ENCODE measurements at regions not wholly inside any gene's neighbourhood (a gene's known extent, or its start where the extent isn't known, plus 50 kb on each side); places are given as distances from the start of the nearest gene placed in this dataset.

DNA sequence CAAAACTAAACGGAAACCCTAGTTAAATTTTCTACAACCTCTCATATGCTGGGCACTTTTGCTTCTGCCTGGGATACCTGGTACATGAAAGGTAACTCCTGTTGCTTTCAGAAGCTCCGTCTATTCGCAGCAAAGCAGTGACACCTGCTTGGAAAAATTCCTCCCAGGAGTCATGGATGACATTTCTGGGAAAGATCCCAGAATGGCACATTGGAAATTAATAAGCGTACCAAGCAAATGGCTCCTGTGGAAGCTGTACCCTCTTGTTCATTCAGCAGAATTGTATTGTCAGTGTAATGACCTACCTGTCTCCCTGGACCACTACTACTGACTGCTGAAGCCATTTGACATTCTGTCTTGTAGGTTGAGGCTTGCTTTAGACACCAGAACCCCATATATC is 349.7 kb upstream of the NOCT start:
- Histone ChIP-seq H3K9me3 (ENCODE audit: insufficient read depth, low read depth, low read length) (no peaks in the 10 kb centered on the region), H3K4me3 (ENCODE audit: low read length, poor library complexity, severe bottlenecking) (no peak overlapping the region), H3K36me3 (ENCODE audit: insufficient read depth, low read length) (no peaks in the 10 kb centered on the region), H3K4me2 (ENCODE audit: low read depth, low read length, poor library complexity, severe bottlenecking) (no peak overlapping the region), H3K79me2 (ENCODE audit: insufficient read depth, low read length) (no peaks in the 10 kb centered on the region), H3F3A (ENCODE audit: low read depth) (no peaks in the 10 kb centered on the region), H3K4me1 (ENCODE audit: insufficient read depth, low read length, poor library complexity, severe bottlenecking) (no peaks in the 10 kb centered on the region), H4K20me1 (ENCODE audit: insufficient read depth, low read length, poor library complexity, severe bottlenecking) (no peaks in the 10 kb centered on the region), H3K9ac (ENCODE audit: low read depth, low read length, poor library complexity, severe bottlenecking) (no peak overlapping the region), H2AFZ (ENCODE audit: low read length) (no peak overlapping the region), H3K27me3 (ENCODE audit: insufficient read depth, low read length, poor library complexity, severe bottlenecking) (no peaks in the 10 kb centered on the region), H3K9me2 (replicated peaks; ENCODE audit: low read depth, low read length) (no peaks in the 10 kb centered on the region)
- no peak for TF ChIP-seq EZH2phosphoT487 (IDR thresholded peaks at IDR 0.05; ENCODE audit: borderline replicate concordance)
- TF ChIP-seq, protein P1, sequence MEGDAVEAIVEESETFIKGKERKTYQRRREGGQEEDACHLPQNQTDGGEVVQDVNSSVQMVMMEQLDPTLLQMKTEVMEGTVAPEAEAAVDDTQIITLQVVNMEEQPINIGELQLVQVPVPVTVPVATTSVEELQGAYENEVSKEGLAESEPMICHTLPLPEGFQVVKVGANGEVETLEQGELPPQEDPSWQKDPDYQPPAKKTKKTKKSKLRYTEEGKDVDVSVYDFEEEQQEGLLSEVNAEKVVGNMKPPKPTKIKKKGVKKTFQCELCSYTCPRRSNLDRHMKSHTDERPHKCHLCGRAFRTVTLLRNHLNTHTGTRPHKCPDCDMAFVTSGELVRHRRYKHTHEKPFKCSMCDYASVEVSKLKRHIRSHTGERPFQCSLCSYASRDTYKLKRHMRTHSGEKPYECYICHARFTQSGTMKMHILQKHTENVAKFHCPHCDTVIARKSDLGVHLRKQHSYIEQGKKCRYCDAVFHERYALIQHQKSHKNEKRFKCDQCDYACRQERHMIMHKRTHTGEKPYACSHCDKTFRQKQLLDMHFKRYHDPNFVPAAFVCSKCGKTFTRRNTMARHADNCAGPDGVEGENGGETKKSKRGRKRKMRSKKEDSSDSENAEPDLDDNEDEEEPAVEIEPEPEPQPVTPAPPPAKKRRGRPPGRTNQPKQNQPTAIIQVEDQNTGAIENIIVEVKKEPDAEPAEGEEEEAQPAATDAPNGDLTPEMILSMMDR (conservative IDR thresholded peaks at IDR 0.05; ENCODE audit: low read length), result no peak

DNA sequence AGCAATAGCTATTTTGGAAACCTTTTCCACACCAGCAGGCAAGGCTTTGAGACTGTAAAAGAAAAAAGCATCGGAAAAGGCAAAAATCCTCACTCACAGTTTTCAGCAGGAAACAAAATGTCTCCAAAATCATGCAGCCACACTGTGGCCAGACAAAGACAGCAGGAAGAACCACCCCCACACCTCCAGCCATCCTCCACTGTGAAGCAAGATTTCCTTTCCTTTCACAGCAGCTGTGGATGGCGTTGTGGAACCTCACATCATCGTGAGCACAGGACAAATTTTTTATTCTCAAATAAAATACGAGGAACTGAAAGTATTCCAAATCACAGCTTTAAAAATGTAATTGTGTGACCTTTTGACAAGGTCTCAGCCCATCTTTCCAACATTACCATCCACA is 351.7 kb upstream of the NOCT start:
- Histone ChIP-seq H3K4me2 (ENCODE audit: low read depth, low read length, poor library complexity, severe bottlenecking) (no peak overlapping the region), H2AFZ (ENCODE audit: low read length) (0 out of 2 replicates have a peak overlapping the region, but pooled peaks have one; percentile 30), H3F3A (ENCODE audit: low read depth) (no peaks in the 10 kb centered on the region), H3K9ac (ENCODE audit: low read depth, low read length, poor library complexity, severe bottlenecking) (no peak overlapping the region), H3K27me3 (ENCODE audit: insufficient read depth, low read length, poor library complexity, severe bottlenecking) (no peaks in the 10 kb centered on the region), H3K36me3 (ENCODE audit: insufficient read depth, low read length) (no peaks in the 10 kb centered on the region), H3K4me3 (ENCODE audit: low read length, poor library complexity, severe bottlenecking) (no peak overlapping the region), H3K9me3 (ENCODE audit: insufficient read depth, low read depth, low read length) (no peaks in the 10 kb centered on the region), H3K4me1 (ENCODE audit: insufficient read depth, low read length, poor library complexity, severe bottlenecking) (no peaks in the 10 kb centered on the region), H3K9me2 (replicated peaks; ENCODE audit: low read depth, low read length) (no peaks in the 10 kb centered on the region), H4K20me1 (ENCODE audit: insufficient read depth, low read length, poor library complexity, severe bottlenecking) (no peaks in the 10 kb centered on the region), H3K79me2 (ENCODE audit: insufficient read depth, low read length) (no peaks in the 10 kb centered on the region)
- TF ChIP-seq EZH2phosphoT487 (IDR thresholded peaks at IDR 0.05; ENCODE audit: borderline replicate concordance), result no peak
- TF ChIP-seq, protein P1 (conservative IDR thresholded peaks at IDR 0.05; ENCODE audit: low read length), result no peak

DNA sequence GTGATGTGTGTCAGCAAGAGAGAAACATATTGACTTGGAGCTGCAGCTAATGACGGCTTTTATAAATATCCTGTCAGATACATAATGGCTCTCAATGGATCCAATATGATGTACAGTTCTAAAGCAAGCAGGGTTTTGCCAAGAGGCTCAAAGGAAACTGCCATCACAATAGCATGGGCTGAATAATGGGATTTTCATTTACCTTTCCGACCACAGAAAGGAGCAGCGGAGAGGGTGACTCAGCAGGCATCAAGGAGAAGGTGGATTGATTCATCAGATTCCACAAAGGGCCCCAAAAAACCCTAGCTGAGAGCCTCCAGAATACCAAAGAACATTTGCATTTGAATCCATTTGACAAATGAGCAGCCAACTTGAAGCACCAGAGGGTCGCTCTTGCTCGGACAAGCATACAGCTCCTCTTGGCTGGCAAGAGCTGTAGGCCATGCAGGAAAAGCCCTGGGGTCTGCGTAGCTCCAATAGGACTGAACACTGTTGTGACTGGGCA is 355.7 kb upstream of the NOCT start:
- no peaks in the 10 kb centered on the region for H4K20me1 ChIP-seq (ENCODE audit: insufficient read depth, low read length, poor library complexity, severe bottlenecking)
- no peaks in the 10 kb centered on the region for H3K36me3 ChIP-seq (ENCODE audit: insufficient read depth, low read length)
- H3K9me3 ChIP-seq (ENCODE audit: insufficient read depth, low read depth, low read length), result no peaks in the 10 kb centered on the region
- no peaks in the 10 kb centered on the region for H3K79me2 ChIP-seq (ENCODE audit: insufficient read depth, low read length)
- H3F3A ChIP-seq (ENCODE audit: low read depth), result no peaks in the 10 kb centered on the region
- H3K4me1 ChIP-seq (ENCODE audit: insufficient read depth, low read length, poor library complexity, severe bottlenecking), result no peaks in the 10 kb centered on the region
- H3K27me3 ChIP-seq (ENCODE audit: insufficient read depth, low read length, poor library complexity, severe bottlenecking), result no peaks in the 10 kb centered on the region
- H3K9ac ChIP-seq (ENCODE audit: low read depth, low read length, poor library complexity, severe bottlenecking), result no peak overlapping the region
- H3K4me3 ChIP-seq (ENCODE audit: low read length, poor library complexity, severe bottlenecking), result no peak overlapping the region
- TF ChIP-seq, protein P1 (conservative IDR thresholded peaks at IDR 0.05; ENCODE audit: low read length), result no peak
- no peak for TF ChIP-seq EZH2phosphoT487 (IDR thresholded peaks at IDR 0.05; ENCODE audit: borderline replicate concordance)
- no peak overlapping the region for H3K4me2 ChIP-seq (ENCODE audit: low read depth, low read length, poor library complexity, severe bottlenecking)
- H2AFZ ChIP-seq (ENCODE audit: low read length), result no peak overlapping the region
- 0 out of 2 replicates have a peak, but pooled peaks cover 5% of the 10 kb centered on the region for H3K9me2 ChIP-seq (replicated peaks; ENCODE audit: low read depth, low read length)
